ENCODE measurements at regions not wholly inside any gene's neighbourhood (a gene's known extent, or its start where the extent isn't known, plus 50 kb on each side); places are given as distances from the start of the nearest gene placed in this dataset.
A peak's percentile ranks its signal among the peaks of the same experiment; 100 is the strongest.

GRCh38 chr2:88828397-88829137 lies 137.1 kb downstream of the RPIA start:
- no peaks in the 10 kb centered on the region for H4K20me1 ChIP-seq (ENCODE audit: insufficient read depth, low read length)
- peak overlapping the region; percentile 47 for H3K9ac ChIP-seq (ENCODE audit: low read length)
- H3K9me2 ChIP-seq (ENCODE audit: low read depth, low read length): no peaks in the 10 kb centered on the region
- peaks cover 8% of the 10 kb centered on the region; the same call in 1 of the 2 replicates for H3K79me2 ChIP-seq (ENCODE audit: insufficient read depth, low read length)
- peak overlapping the region; percentile 39 for H3K4me2 ChIP-seq (ENCODE audit: low read length)
- H3F3A ChIP-seq (ENCODE audit: insufficient read depth, low read length): no peaks in the 10 kb centered on the region
- H3K4me3 ChIP-seq (ENCODE audit: low read depth, low read length, poor library complexity, severe bottlenecking): no peak overlapping the region
- H3K9me3 ChIP-seq (ENCODE audit: low read length): no peaks in the 10 kb centered on the region
- no peak overlapping the region for H2AFZ ChIP-seq (ENCODE audit: low read length)
- H3K27ac ChIP-seq (ENCODE audit: low read depth, low read length, poor library complexity, severe bottlenecking): peak overlapping the region; percentile 100
- no peaks in the 10 kb centered on the region for H3K27me3 ChIP-seq (ENCODE audit: insufficient read depth, low read length)
- TF ChIP-seq EZH2 (IDR thresholded peaks at IDR 0.05; ENCODE audit: borderline replicate concordance, low read length) (no peak), CTCF (IDR thresholded peaks at IDR 0.05; ENCODE audit: low read length) (no peak)
- peaks cover 63% of the 10 kb centered on the region for H3K4me1 ChIP-seq (ENCODE audit: insufficient read depth, low read length, severe bottlenecking)
- H3K36me3 ChIP-seq (ENCODE audit: insufficient read depth, low read length): no peaks in the 10 kb centered on the region

GRCh38 chr2:88829607-88830463 lies 138.4 kb downstream of the RPIA start:
- Histone ChIP-seq H4K20me1 (ENCODE audit: insufficient read depth, low read length) (no peaks in the 10 kb centered on the region), H3F3A (ENCODE audit: insufficient read depth, low read length) (no peaks in the 10 kb centered on the region), H3K36me3 (ENCODE audit: insufficient read depth, low read length) (no peaks in the 10 kb centered on the region), H3K27ac (ENCODE audit: low read depth, low read length, poor library complexity, severe bottlenecking) (peak overlapping the region; percentile 100), H3K4me3 (ENCODE audit: low read depth, low read length, poor library complexity, severe bottlenecking) (no peak overlapping the region), H3K9ac (ENCODE audit: low read length) (peak overlapping the region; percentile 39), H3K9me2 (ENCODE audit: low read depth, low read length) (no peaks in the 10 kb centered on the region), H3K27me3 (ENCODE audit: insufficient read depth, low read length) (no peaks in the 10 kb centered on the region), H3K9me3 (ENCODE audit: low read length) (no peaks in the 10 kb centered on the region), H3K4me1 (ENCODE audit: insufficient read depth, low read length, severe bottlenecking) (peaks cover 76% of the 10 kb centered on the region), H3K79me2 (ENCODE audit: insufficient read depth, low read length) (peaks cover 17% of the 10 kb centered on the region), H2AFZ (ENCODE audit: low read length) (no peak overlapping the region), H3K4me2 (ENCODE audit: low read length) (peak overlapping the region; percentile 33)
- TF ChIP-seq CTCF (IDR thresholded peaks at IDR 0.05; ENCODE audit: low read length) (no peak), EZH2 (IDR thresholded peaks at IDR 0.05; ENCODE audit: borderline replicate concordance, low read length) (no peak)

GRCh38 chr2:88831071-88831791 lies 139.8 kb downstream of the RPIA start:
- Histone ChIP-seq H3K79me2 (ENCODE audit: insufficient read depth, low read length) (peaks cover 28% of the 10 kb centered on the region), H2AFZ (ENCODE audit: low read length) (no peak overlapping the region), H3K4me3 (ENCODE audit: low read depth, low read length, poor library complexity, severe bottlenecking) (no peak overlapping the region), H3K9me3 (ENCODE audit: low read length) (no peaks in the 10 kb centered on the region), H3K9me2 (ENCODE audit: low read depth, low read length) (no peaks in the 10 kb centered on the region), H4K20me1 (ENCODE audit: insufficient read depth, low read length) (no peaks in the 10 kb centered on the region), H3K27ac (ENCODE audit: low read depth, low read length, poor library complexity, severe bottlenecking) (peak overlapping the region; percentile 100), H3K4me1 (ENCODE audit: insufficient read depth, low read length, severe bottlenecking) (peaks cover 89% of the 10 kb centered on the region), H3K4me2 (ENCODE audit: low read length) (peak overlapping the region; percentile 52), H3K27me3 (ENCODE audit: insufficient read depth, low read length) (no peaks in the 10 kb centered on the region), H3F3A (ENCODE audit: insufficient read depth, low read length) (no peaks in the 10 kb centered on the region), H3K36me3 (ENCODE audit: insufficient read depth, low read length) (no peaks in the 10 kb centered on the region), H3K9ac (ENCODE audit: low read length) (peak overlapping the region; percentile 61)
- TF ChIP-seq CTCF (IDR thresholded peaks at IDR 0.05; ENCODE audit: low read length) (no peak), EZH2 (IDR thresholded peaks at IDR 0.05; ENCODE audit: borderline replicate concordance, low read length) (no peak)
